DOHH2 (cell line): ENCODE measurements at regions not wholly inside any gene's neighbourhood (a gene's known extent, or its start where the extent isn't known, plus 50 kb on each side); places are given as distances from the start of the nearest gene placed in this dataset.

Experiments
- H3F3A ChIP-seq: fragments of 200-600 bp; sonication (generic), shearing (Covaris generic); 2 replicates; pipeline ENCODE4 v1.6.0; 2016; ENCODE audit warnings: antibody characterized with exemption, mild to moderate bottlenecking; ENCODE audit not compliant: control insufficient read depth, insufficient read depth
- H3K27ac ChIP-seq: fragments of 200-600 bp; sonication (generic); 2 replicates; pipeline ENCODE4 v1.5.1; 2014; ENCODE audit warnings: low read depth, mild to moderate bottlenecking, low read length, moderate library complexity
- H3K27me3 ChIP-seq: fragments of 200-600 bp; sonication (generic); 2 replicates; pipeline ENCODE4 v1.6.1; 2014; ENCODE audit warnings: mild to moderate bottlenecking, low read length, mixed read lengths; ENCODE audit not compliant: control insufficient read depth
- H3K36me3 ChIP-seq: fragments of 200-600 bp; sonication (generic); 2 replicates; pipeline ENCODE4 v1.6.1; 2014; ENCODE audit warnings: mild to moderate bottlenecking, low read length, moderate library complexity, mixed read lengths; ENCODE audit not compliant: control insufficient read depth
- H3K4me1 ChIP-seq: fragments of 200-600 bp; sonication (generic); 2 replicates; pipeline ENCODE4 v1.6.1; 2014; ENCODE audit warnings: mild to moderate bottlenecking, low read length, mixed read lengths; ENCODE audit not compliant: control insufficient read depth
- H3K4me2 ChIP-seq: fragments of 200-600 bp; sonication (generic); 2 replicates; pipeline ENCODE4 v1.6.0; 2014; ENCODE audit warnings: mild to moderate bottlenecking, low read length, moderate library complexity
- H3K4me3 ChIP-seq: fragments of 200-600 bp; sonication (generic); 2 replicates; pipeline ENCODE4 v1.5.1; 2014; ENCODE audit warnings: mild to moderate bottlenecking, low read length, mixed read lengths
- H3K79me2 ChIP-seq: fragments of 200-600 bp; sonication (generic); 2 replicates; pipeline ENCODE4 v1.6.1; 2014; ENCODE audit warnings: mild to moderate bottlenecking, low read length, mixed read lengths; ENCODE audit not compliant: control insufficient read depth
- H3K9me2 ChIP-seq: fragments of 200-600 bp; sonication (generic); replicated peaks from 2 replicates; pipeline ENCODE4 v1.6.1; 2014; ENCODE audit warnings: mild to moderate bottlenecking, low read length, mixed read lengths; ENCODE audit not compliant: control insufficient read depth
- H3K9me3 ChIP-seq: fragments of 200-600 bp; sonication (generic); 2 replicates; pipeline ENCODE4 v1.6.1; 2014; ENCODE audit warnings: antibody characterized with exemption, low read length, mixed read lengths; ENCODE audit not compliant: control insufficient read depth, insufficient read depth
- H4K20me1 ChIP-seq: fragments of 200-600 bp; sonication (generic); 2 replicates; pipeline ENCODE4 v1.6.0; 2014; ENCODE audit warnings: low read depth, mild to moderate bottlenecking, antibody characterized with exemption, low read length, moderate library complexity; ENCODE audit not compliant: control insufficient read depth, insufficient read depth
- EZH2phosphoT487 ChIP-seq: fragments of 200-600 bp; sonication (generic); IDR thresholded peaks from 2 replicates; pipeline ENCODE4 v1.6.1; 2017; ENCODE audit warnings: borderline replicate concordance, mild to moderate bottlenecking, antibody characterized with exemption, low read length, moderate library complexity, mixed read lengths
- TF ChIP-seq, protein P1 (sequence below): fragments of 200-600 bp; sonication (generic); IDR thresholded peaks from one replicate; pipeline ENCODE4 v1.5.1; 2014; ENCODE audit warnings: antibody characterized with exemption, mild to moderate bottlenecking, low read depth, low read length; ENCODE audit not compliant: poor library complexity, severe bottlenecking

DNA sequence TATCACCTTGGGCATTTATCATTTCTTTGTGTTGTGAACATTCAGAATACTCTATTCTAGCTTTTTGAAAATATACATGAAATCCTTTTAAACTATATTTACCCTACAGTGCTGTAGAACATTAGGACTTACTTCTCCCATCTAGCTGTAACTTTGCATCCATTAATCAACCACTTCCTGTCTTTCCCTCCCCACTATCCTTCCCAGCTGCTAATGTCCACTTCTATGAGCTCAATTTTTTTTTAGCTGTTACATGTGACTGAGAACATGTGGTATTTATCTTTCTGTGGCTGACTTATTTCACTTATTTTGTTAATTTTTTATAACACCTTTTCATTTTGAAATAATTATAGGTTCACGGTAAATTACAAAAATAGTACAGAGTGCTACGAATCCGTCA is 136.0 kb downstream of the LMNTD1 start:
- H3K9me2 ChIP-seq: no peaks in the 10 kb centered on the region
- no peaks in the 10 kb centered on the region for H4K20me1 ChIP-seq
- no peaks in the 10 kb centered on the region for H3K9me3 ChIP-seq
- TF ChIP-seq, protein P1, sequence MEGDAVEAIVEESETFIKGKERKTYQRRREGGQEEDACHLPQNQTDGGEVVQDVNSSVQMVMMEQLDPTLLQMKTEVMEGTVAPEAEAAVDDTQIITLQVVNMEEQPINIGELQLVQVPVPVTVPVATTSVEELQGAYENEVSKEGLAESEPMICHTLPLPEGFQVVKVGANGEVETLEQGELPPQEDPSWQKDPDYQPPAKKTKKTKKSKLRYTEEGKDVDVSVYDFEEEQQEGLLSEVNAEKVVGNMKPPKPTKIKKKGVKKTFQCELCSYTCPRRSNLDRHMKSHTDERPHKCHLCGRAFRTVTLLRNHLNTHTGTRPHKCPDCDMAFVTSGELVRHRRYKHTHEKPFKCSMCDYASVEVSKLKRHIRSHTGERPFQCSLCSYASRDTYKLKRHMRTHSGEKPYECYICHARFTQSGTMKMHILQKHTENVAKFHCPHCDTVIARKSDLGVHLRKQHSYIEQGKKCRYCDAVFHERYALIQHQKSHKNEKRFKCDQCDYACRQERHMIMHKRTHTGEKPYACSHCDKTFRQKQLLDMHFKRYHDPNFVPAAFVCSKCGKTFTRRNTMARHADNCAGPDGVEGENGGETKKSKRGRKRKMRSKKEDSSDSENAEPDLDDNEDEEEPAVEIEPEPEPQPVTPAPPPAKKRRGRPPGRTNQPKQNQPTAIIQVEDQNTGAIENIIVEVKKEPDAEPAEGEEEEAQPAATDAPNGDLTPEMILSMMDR: no peak
- no peak for TF ChIP-seq EZH2phosphoT487
- no peak overlapping the region for H3K27ac ChIP-seq
- no peak overlapping the region for H3K4me2 ChIP-seq
- no peaks in the 10 kb centered on the region for H3K79me2 ChIP-seq
- H3K27me3 ChIP-seq: peaks cover 7% of the 10 kb centered on the region
- H3K4me3 ChIP-seq: no peak overlapping the region
- no peaks in the 10 kb centered on the region for H3F3A ChIP-seq
- H3K4me1 ChIP-seq: peaks cover 13% of the 10 kb centered on the region
- no peaks in the 10 kb centered on the region for H3K36me3 ChIP-seq

DNA sequence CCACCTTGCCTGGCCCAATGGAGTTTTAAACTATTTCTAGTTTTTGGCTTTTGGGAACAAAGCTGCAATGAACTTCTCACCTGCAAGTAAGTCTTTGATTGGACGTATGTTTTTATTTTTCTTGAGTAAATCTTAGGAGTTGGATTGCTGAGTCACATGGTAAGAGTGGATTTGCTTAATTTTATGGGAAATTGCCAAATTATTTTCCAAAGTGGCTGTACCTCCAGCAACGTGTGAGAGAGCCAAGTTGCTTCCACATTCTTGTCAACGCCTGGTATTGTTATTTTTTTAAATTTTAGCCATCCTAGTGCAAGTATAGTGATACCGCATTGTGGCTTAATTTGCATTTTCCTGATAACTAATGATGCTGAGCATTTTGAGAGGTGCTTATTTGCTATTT is 136.6 kb downstream of the LMNTD1 start:
- no peak for TF ChIP-seq EZH2phosphoT487
- TF ChIP-seq, protein P1: no peak
- H3K27me3 ChIP-seq: peaks cover 7% of the 10 kb centered on the region
- H3K9me3 ChIP-seq: no peaks in the 10 kb centered on the region
- H3K4me3 ChIP-seq: no peak overlapping the region
- H3K4me1 ChIP-seq: peaks cover 13% of the 10 kb centered on the region
- H3K27ac ChIP-seq: no peak overlapping the region
- H3F3A ChIP-seq: no peaks in the 10 kb centered on the region
- no peaks in the 10 kb centered on the region for H3K9me2 ChIP-seq
- no peaks in the 10 kb centered on the region for H3K79me2 ChIP-seq
- H3K4me2 ChIP-seq: no peak overlapping the region
- no peaks in the 10 kb centered on the region for H3K36me3 ChIP-seq
- no peaks in the 10 kb centered on the region for H4K20me1 ChIP-seq

DNA sequence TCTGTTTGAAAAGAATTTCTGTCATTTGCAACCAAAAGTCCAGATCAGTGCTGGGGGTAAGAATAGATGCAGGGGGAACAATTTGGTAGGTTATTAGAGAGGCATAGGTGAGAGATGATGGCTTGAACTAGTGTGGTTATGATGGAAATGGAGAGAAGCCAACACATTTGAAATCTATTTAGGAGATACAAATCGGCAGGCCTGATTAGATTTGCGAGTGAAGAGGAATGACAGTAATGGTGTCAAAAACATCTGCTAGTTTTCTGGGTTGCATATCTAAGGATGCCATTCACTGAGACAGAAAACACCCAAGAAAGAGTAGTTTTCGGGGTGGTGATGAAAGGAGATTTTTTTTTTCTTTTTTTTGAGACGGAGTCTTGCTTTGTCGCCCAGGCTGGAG is 138.1 kb downstream of the LMNTD1 start:
- no peaks in the 10 kb centered on the region for H3K36me3 ChIP-seq
- H3K9me3 ChIP-seq: no peaks in the 10 kb centered on the region
- TF ChIP-seq, protein P1: no peak
- TF ChIP-seq EZH2phosphoT487: no peak
- peaks cover 13% of the 10 kb centered on the region for H3K4me1 ChIP-seq
- no peak overlapping the region for H3K27ac ChIP-seq
- H3K4me3 ChIP-seq: no peak overlapping the region
- no peaks in the 10 kb centered on the region for H3F3A ChIP-seq
- no peaks in the 10 kb centered on the region for H3K79me2 ChIP-seq
- H3K4me2 ChIP-seq: no peak overlapping the region
- no peaks in the 10 kb centered on the region for H3K9me2 ChIP-seq
- H3K27me3 ChIP-seq: peaks cover 7% of the 10 kb centered on the region
- H4K20me1 ChIP-seq: no peaks in the 10 kb centered on the region

DNA sequence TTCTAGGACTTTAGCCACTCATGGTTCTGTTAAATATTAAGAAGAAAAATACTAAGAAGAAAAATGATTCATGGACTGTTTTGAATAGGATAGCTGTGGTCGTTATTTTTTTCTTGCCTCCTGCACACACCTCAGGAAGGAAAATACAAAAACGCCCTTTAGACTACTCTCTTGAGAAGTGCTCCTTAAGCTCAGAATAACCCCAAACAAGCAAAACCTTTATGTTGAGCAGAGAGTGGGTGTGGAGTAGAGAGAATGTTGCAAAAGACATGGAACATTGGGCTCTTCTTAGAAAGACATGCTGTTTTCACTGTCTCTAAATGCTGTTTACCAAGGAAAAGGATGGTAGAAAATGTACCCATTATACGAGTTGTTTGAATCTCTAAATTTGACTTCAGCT is 140.3 kb downstream of the LMNTD1 start:
- Histone ChIP-seq H3K9me2 (no peaks in the 10 kb centered on the region), H3K9me3 (no peaks in the 10 kb centered on the region), H3K4me3 (no peak overlapping the region), H3K36me3 (no peaks in the 10 kb centered on the region), H3K27ac (no peak overlapping the region), H3K27me3 (peaks cover 4% of the 10 kb centered on the region; the same call in 1 of the 2 replicates), H3F3A (no peaks in the 10 kb centered on the region), H3K4me1 (peaks cover 13% of the 10 kb centered on the region), H4K20me1 (no peaks in the 10 kb centered on the region), H3K4me2 (no peak overlapping the region), H3K79me2 (no peaks in the 10 kb centered on the region)
- TF ChIP-seq EZH2phosphoT487: no peak
- TF ChIP-seq, protein P1: no peak
